NT2/D1 (cell line): ENCODE measurements at regions not wholly inside any gene's neighbourhood (a gene's known extent, or its start where the extent isn't known, plus 50 kb on each side); places are given as distances from the start of the nearest gene placed in this dataset.
"Not testable (repeated sequence)": the region's sequence is repeated elsewhere in the genome, so short reads cannot be mapped to it uniquely, and the experiment has no call there.

Source experiments
- DNase-seq: peaks from one replicate; pipeline ENCODE4 v3.0.0-alpha.2; 2011; ENCODE audit warnings: low read depth, low spot score
- H3K27me3 ChIP-seq: 2 replicates; pipeline ENCODE4 v1.6.0; 2011; ENCODE audit warnings: mild to moderate bottlenecking; ENCODE audit not compliant: insufficient read length, insufficient read depth
- H3K36me3 ChIP-seq: 2 replicates; pipeline ENCODE4 v1.6.1; 2011; ENCODE audit warnings: mild to moderate bottlenecking, low read length, mixed read lengths; ENCODE audit not compliant: insufficient read depth, insufficient read length
- H3K4me1 ChIP-seq: 2 replicates; pipeline ENCODE4 v1.5.1; 2011; ENCODE audit not compliant: insufficient read depth, insufficient read length
- H3K4me3 ChIP-seq: 2 replicates; pipeline ENCODE4 v1.5.1; 2011; ENCODE audit warnings: low read depth; ENCODE audit not compliant: insufficient read length
- H3K9ac ChIP-seq: 2 replicates; pipeline ENCODE4 v1.6.0; 2011; ENCODE audit warnings: low read depth; ENCODE audit not compliant: insufficient read length
- H3K9me3 ChIP-seq: 2 replicates; pipeline ENCODE4 v1.5.1; 2011; ENCODE audit warnings: mild to moderate bottlenecking, low read length; ENCODE audit not compliant: insufficient read depth
- SUZ12 ChIP-seq: IDR thresholded peaks from 2 replicates; pipeline ENCODE4 v1.6.1; 2011; ENCODE audit not compliant: insufficient read length, insufficient read depth; ENCODE audit errors: extremely low read depth
- YY1 ChIP-seq: IDR thresholded peaks from 2 replicates; pipeline ENCODE4 v1.6.1; 2011; ENCODE audit not compliant: insufficient read length, insufficient read depth
- ZNF274 ChIP-seq: IDR thresholded peaks from 2 replicates; pipeline ENCODE4 v1.6.1; 2011; ENCODE audit warnings: mild to moderate bottlenecking, low read depth, low read length

DNA sequence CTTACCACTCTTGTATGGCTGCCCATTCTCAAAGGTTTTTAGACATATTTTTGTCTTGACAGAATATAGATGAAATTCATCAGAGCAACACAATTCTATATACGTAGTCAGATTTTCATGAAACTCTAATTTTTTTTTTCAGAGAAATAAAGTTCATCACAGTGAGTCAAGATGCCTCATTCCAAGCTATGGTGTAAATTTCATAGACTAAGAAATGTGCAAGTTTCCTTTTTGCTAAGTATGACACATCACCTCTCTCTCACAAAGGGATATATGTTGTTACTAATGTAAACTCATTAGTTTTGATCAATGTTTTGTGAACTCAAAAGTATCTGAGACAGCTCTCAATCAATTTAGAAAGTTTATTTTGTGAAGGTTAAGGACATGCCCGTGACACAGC lies 60.4 kb upstream of the ATXN3L start:
- Histone ChIP-seq H3K9me3 (no peaks in the 10 kb centered on the region), H3K4me1 (peaks cover 2% of the 10 kb centered on the region), H3K36me3 (no peaks in the 10 kb centered on the region), H3K27me3 (no peaks in the 10 kb centered on the region), H3K9ac (no peak overlapping the region), H3K4me3 (no peak overlapping the region)
- DNase-seq: no peak
- TF ChIP-seq ZNF274: no peak
- TF ChIP-seq SUZ12: no peak

- not testable (repeated sequence) for DNase-seq, H3K4me3 ChIP-seq, H3K27me3 ChIP-seq, H3K9ac ChIP-seq, H3K4me1 ChIP-seq, H3K36me3 ChIP-seq, H3K9me3 ChIP-seq
Observed at GRCh38 chrX:13378562-13379518, 59.0 kb upstream of the ATXN3L start.

GRCh38 chrX:13377550-13377934 lies 57.7 kb upstream of the ATXN3L start:
- Histone ChIP-seq H3K4me3 (no peak overlapping the region), H3K27me3 (no peaks in the 10 kb centered on the region), H3K9me3 (no peaks in the 10 kb centered on the region), H3K4me1 (no peaks in the 10 kb centered on the region), H3K9ac (no peak overlapping the region), H3K36me3 (no peaks in the 10 kb centered on the region)
- DNase-seq: no peak
- TF ChIP-seq YY1: no peak
- TF ChIP-seq ZNF274: no peak
- no peak for TF ChIP-seq SUZ12

DNA sequence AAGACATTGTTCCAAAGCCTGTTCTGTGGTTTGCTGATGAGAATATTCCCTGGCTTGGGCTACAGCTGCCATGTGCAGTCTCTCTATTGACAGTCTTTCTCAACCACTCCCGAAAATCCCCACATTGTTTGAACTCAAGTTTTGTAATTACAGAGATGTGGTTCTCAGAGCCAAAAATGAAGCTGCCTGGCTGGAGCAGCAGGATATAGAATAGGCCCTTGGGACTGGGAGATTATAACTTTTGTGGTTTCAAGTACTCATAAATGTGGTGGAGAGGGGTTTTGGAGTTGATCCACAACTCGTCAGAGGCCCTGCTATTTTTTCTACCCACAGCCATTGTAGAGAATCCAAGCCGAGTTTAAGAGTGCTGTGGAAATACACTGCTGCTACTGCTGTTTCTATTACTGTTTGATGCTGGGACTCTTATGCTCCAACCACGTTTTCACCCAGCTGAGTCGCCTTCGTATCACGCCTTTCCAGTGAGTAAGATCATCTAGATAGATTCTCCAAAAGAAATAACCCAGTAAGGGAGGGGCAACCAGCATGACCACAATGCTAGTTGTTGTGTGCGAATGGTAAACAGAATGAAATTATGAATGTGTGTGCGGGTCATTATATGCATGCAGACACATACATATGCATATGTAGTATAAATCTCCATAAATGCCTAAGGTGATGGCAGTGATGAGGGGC lies 57.1 kb upstream of the ATXN3L start:
- DNase-seq: no peak

DNA sequence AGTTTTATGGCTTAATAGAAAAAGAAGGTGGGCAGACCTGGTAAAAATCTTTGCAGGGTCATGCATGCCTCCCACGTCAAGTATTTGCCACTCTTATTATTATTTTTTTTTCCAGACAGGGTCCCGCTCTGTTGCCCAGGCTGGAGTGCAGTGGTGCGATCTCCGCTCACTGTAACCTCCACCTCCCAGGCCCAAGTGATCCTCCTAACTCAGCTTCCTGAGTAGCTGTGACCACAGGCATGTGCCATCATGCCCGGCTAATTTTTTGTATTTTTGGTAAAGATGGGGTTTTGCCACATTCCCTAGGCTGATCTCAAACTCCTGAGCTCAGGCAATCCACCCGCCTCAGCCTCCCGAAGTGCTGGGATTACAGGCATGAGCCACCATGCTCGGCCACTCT lies 55.7 kb upstream of the ATXN3L start:
- H3K36me3 ChIP-seq, H3K4me3 ChIP-seq, H3K4me1 ChIP-seq, DNase-seq, H3K27me3 ChIP-seq, H3K9ac ChIP-seq, H3K9me3 ChIP-seq: not testable (repeated sequence)

More for the DNA sequence above, 57.1 kb upstream of the ATXN3L start:
- no peaks in the 10 kb centered on the region for H3K27me3 ChIP-seq
- no peaks in the 10 kb centered on the region for H3K36me3 ChIP-seq
- TF ChIP-seq ZNF274 (no peak), SUZ12 (no peak), YY1 (no peak)
- no peaks in the 10 kb centered on the region for H3K9me3 ChIP-seq
- no peak overlapping the region for H3K4me3 ChIP-seq
- no peaks in the 10 kb centered on the region for H3K4me1 ChIP-seq
- no peak overlapping the region for H3K9ac ChIP-seq

DNA sequence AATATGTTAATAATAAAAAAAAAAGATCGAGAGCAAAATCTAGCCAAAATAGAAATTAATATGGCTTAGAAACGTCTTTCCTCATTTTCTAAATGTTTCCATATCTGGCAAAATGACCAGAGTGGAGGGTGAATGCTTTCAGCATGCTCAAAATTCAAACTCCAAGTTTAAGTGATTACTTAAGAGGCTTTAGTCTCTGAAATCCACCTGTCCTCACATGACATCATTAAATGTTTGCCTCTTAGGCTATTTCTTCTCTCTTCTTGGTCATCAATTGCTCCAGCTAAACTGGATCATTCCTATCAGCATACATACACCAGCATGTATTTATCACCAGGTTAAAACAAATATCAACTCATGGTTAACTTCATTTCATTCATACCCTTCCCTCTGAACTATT lies 54.5 kb upstream of the ATXN3L start:
- Histone ChIP-seq H3K36me3 (no peaks in the 10 kb centered on the region), H3K9ac (no peak overlapping the region), H3K4me1 (no peaks in the 10 kb centered on the region), H3K9me3 (no peaks in the 10 kb centered on the region), H3K27me3 (no peaks in the 10 kb centered on the region), H3K4me3 (no peak overlapping the region)
- DNase-seq: no peak
- no peak for TF ChIP-seq YY1
- no peak for TF ChIP-seq SUZ12
- no peak for TF ChIP-seq ZNF274

GRCh38 chrX:13373431-13374187 lies 53.8 kb upstream of the ATXN3L start:
- no peak for DNase-seq
- H3K9ac ChIP-seq: no peak overlapping the region
- no peaks in the 10 kb centered on the region for H3K27me3 ChIP-seq
- no peaks in the 10 kb centered on the region for H3K9me3 ChIP-seq
- no peak for TF ChIP-seq YY1
- TF ChIP-seq SUZ12: no peak
- no peak for TF ChIP-seq ZNF274
- H3K4me1 ChIP-seq: no peaks in the 10 kb centered on the region
- H3K36me3 ChIP-seq: no peaks in the 10 kb centered on the region
- H3K4me3 ChIP-seq: no peak overlapping the region
